GM10266 (cell line): ENCODE measurements at regions not wholly inside any gene's neighbourhood (a gene's known extent, or its start where the extent isn't known, plus 50 kb on each side); places are given as distances from the start of the nearest gene placed in this dataset.
"Not testable (repeated sequence)": the region's sequence is repeated elsewhere in the genome, so short reads cannot be mapped to it uniquely, and the experiment has no call there.

Experiments used
- DNase-seq: peaks from one replicate; pipeline ENCODE4 v3.0.0; 2012; ENCODE audit errors: extremely low spot score
- TF ChIP-seq, protein P1 (sequence below): IDR thresholded peaks from 2 replicates; pipeline ENCODE4 v1.5.1; 2012; ENCODE audit warnings: mild to moderate bottlenecking, low read depth; ENCODE audit not compliant: control insufficient read depth, insufficient read depth; ENCODE audit errors: missing control alignments

DNA sequence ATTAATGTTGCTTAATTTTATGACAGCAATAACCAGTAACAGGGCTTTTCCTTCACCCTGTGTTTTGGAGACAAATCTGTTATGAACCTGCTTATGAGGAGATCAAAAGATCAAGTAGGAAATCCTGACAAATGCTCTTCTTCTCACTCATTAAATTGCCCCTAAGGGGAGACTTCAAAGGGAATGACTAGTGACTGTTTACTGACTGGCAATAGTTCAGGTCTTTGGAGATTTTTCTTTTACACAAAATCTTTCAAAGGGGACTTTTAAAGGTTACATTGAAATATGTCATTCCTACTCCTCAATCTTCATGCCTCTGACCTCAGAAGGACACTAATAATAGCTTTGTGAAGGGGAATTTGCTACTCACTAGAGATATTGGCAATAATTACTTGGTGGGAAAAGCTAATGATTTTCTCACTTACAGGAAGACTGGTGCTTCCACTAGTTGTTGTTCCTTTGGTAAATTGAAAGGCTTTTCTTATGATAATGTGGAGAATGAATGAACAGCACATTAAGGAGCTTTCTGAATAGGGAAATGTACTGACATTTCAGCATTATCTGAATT lies 292.9 kb upstream of the CA10 start:
- TF ChIP-seq, protein P1, sequence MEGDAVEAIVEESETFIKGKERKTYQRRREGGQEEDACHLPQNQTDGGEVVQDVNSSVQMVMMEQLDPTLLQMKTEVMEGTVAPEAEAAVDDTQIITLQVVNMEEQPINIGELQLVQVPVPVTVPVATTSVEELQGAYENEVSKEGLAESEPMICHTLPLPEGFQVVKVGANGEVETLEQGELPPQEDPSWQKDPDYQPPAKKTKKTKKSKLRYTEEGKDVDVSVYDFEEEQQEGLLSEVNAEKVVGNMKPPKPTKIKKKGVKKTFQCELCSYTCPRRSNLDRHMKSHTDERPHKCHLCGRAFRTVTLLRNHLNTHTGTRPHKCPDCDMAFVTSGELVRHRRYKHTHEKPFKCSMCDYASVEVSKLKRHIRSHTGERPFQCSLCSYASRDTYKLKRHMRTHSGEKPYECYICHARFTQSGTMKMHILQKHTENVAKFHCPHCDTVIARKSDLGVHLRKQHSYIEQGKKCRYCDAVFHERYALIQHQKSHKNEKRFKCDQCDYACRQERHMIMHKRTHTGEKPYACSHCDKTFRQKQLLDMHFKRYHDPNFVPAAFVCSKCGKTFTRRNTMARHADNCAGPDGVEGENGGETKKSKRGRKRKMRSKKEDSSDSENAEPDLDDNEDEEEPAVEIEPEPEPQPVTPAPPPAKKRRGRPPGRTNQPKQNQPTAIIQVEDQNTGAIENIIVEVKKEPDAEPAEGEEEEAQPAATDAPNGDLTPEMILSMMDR, result no peak
- DNase-seq, result no peak

DNA sequence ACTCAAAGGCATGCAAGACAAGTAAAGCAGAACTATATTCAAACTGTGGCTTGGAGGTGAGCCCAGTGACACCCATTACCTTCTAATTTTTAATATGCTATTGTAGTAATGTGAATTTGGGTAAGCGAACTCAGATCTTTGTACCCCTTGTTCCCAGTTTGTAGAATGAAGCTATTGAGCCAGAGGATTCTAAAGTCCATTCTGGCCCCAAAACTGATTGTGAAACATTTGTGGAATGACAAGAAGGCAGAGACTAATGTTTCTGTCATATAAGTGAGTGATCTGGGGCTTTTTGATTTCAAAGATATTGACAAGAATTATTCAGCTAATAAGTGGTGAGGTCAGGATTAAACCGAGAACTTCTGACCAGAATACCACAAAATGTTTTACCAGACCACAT lies 283.8 kb upstream of the CA10 start:
- TF ChIP-seq, protein P1, result no peak
- no peak for DNase-seq

DNA sequence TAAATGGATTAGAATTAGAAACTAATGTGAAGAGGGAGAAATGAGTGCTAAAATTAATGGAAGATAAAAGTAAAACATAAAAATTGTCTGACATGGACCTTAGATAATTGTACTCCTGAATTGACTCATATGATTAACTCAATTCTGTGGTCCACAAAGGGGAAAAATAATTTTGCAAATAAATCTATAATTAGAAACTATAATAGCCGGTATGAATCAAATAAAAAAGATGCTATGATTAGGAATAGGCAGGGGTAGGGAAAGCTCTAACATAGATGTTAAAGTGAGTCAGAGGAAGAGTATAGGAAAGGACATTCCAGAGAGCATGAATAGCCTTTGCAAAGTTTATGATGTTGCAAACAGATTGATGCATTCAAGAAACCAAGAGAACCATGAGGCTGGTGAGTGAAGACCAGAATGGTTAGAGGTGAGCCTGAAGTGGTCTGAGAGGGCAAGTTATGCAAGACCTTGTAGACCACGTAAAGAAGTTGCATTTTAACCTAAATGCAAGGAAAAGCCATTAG lies 262.1 kb upstream of the CA10 start:
- DNase-seq, result no peak
- TF ChIP-seq, protein P1, result no peak

DNA sequence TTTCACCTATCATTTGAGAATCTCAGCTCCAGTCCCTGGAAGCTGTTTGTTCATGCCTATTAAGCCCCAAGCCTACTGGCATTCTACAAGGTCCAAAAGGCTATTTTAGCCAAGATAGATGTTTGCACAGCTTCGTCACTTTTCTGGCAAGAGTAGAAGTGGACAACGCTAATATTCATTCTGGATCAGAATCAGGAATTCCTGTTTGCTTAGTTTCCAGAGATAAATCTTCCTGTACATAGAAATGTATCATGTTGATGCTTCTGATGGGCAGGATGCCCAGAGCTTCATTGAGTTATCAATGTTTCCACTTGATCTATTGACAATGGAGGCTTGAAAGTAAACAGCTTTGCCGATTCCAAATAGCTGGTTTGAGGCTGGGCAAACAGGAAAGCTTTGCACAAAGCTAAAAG lies 260.7 kb upstream of the CA10 start:
- TF ChIP-seq, protein P1, result no peak
- no peak for DNase-seq

DNA sequence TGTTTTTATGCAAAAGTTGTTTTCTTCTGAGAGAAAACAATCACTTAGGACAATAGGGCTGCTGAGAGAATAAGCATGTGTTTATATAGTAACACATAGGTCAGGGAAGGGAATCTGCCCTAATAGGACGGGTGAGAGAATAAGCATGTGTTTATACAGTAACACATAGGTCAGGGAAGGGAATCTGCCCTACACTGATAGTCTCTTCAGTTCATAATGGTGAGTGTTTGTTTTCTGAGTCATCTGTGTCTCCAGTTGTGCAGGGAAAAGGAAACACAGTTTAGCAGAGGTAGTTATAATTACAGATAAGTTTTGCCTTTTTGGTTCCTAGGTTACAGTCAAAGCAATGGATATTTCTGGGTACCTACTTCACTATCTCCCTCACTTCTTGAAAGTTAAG lies 252.3 kb upstream of the CA10 start:
- TF ChIP-seq, protein P1, result no peak
- no peak for DNase-seq

DNA sequence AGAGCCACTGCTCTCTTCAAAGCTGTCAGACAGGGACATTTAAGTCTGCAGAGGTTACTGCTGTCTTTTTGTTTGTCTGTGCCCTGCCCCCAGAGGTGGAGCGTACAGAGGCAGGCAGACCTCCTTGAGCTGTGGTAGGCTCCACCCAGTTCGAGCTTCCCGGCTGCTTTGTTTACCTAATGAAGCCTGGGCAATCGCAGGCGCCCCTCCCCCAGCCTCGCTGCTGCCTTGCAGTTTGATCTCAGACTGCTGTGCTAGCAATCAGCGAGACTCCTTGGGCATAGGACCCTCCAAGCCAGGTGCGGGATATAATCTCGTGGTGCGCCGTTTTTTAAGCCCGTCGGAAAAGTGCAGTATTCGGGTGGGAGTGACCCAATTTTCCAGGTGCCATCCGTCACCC lies 250.7 kb upstream of the CA10 start:
- DNase-seq, result not testable (repeated sequence)

DNA sequence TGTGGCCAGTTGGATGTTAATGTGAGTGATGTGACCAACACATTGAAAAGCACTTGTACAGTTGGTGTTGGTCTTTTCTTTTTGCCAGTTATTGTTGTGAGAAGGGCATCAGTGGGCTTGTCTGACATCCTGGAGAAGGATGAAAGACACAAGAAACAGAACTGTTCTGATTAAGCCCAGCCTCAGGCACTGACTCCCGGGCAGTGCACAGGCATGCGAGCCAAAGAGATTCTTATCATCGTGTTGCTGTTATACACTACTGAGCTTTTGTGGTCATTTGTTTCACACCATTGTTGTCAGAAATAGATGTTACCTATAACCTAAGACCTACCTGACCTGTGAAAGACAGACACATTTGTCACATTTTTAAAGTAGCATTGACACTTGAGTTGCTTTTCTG lies 236.8 kb upstream of the CA10 start:
- TF ChIP-seq, protein P1, result no peak
- no peak for DNase-seq

DNA sequence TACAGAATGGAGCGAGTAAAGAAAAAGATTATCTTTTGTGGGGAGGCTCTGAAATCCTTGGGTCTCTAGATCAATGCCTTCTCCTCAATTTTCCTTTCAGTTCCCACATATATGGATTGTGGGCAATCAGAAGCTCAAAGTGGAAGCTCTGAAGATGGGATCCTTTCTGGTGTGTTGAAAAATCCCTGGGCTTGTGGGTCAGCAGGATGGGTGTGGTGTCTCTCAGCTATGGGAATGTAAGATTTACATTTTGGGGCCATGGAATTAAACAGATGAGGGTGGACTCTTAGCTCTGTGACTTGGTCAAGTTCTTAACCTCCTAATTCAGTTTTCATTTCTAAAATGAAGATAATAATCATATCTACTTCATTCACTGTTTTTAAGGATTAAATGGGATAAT lies 231.9 kb upstream of the CA10 start:
- TF ChIP-seq, protein P1, result no peak
- DNase-seq, result no peak
